ENCODE measurements at regions not wholly inside any gene's neighbourhood (a gene's known extent, or its start where the extent isn't known, plus 50 kb on each side); places are given as distances from the start of the nearest gene placed in this dataset.

DNA sequence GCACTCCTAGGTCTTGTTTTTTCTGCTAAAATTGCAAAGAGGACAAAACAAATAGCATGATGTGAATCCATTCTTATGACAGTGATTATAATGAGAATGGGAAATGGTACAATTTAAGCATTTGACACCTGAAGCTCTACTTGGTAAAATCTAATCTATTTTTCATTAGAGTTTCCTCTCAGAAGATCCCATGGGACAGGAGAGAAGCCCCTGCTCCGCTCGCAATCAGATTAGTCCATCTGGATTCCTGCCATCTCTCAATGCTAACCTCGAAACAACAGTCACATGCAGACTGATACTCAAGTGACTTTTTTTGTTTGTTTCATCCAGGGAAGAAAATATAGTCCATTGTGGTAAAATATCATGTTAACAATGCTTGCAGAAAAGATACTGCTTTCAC is 107.4 kb upstream of the TOM1L1 start:
- H3K4me3 ChIP-seq (ENCODE audit: extremely low read depth in 1 of 4, insufficient read depth in 2 of 4, low read depth in 3 of 4, low read length in 4 of 4): no peak overlapping the region
- H4K20me1 ChIP-seq (replicated peaks in 1 of 2; ENCODE audit: control insufficient read depth in 1 of 2, insufficient read depth in 2 of 2, low read length in 2 of 2): no peaks in the 10 kb centered on the region
- H2AFZ ChIP-seq (ENCODE audit: low read length): no peak overlapping the region
- no peak overlapping the region for H3K18ac ChIP-seq (ENCODE audit: extremely low read depth, low read length)
- H3K4me2 ChIP-seq (ENCODE audit: insufficient read depth in 1 of 2, low read depth in 2 of 2, low read length in 2 of 2): no peak overlapping the region
- no peaks in the 10 kb centered on the region for H3K27me3 ChIP-seq (replicated peaks in 1 of 4; ENCODE audit: control insufficient read depth in 3 of 4, extremely low read depth in 1 of 4, insufficient read depth in 3 of 4, low read length in 3 of 4)
- ChIA-PET POLR2A (ENCODE audit: partially characterized antibody) (no interaction called here), CTCF (ENCODE audit: partially characterized antibody) (interaction anchor here (1.8 kb wide), 1 partner anchor 39 kb away, joined by 4 read pairs; no protein-coding TSS in a partner anchor)
- H3K14ac ChIP-seq (ENCODE audit: insufficient read length): no peak overlapping the region
- H2BK12ac ChIP-seq (ENCODE audit: low read depth, low read length): no peak overlapping the region
- DNase-seq (ENCODE audit: low read depth in 1 of 2, low spot score in 2 of 2) (no peak), FAIRE-seq (no peak)
- TF ChIP-seq TEAD4 (IDR thresholded peaks at IDR 0.05; ENCODE audit: low read depth, low read length) (no peak), HDAC2 (IDR thresholded peaks at IDR 0.05; ENCODE audit: borderline replicate concordance in 1 of 2, low read depth in 2 of 2, low read length in 2 of 2) (no peak), RXRA (IDR thresholded peaks at IDR 0.05; ENCODE audit: insufficient read depth, low read depth, low read length) (no peak), KDM4A (IDR thresholded peaks at IDR 0.05; ENCODE audit: low read depth, low read length, severe bottlenecking) (no peak), KDM1A (IDR thresholded peaks at IDR 0.05; ENCODE audit: borderline replicate concordance, low read length) (no peak), TAF1 (IDR thresholded peaks at IDR 0.05; ENCODE audit: low read depth, low read length) (no peak), SP2 (IDR thresholded peaks at IDR 0.05; ENCODE audit: low read length) (no peak), NRF1 (IDR thresholded peaks at IDR 0.05; ENCODE audit: low read depth, low read length) (no peak), GABPA (IDR thresholded peaks at IDR 0.05; ENCODE audit: borderline replicate concordance, insufficient read depth, low read length) (no peak)
- TF ChIP-seq, protein P1, sequence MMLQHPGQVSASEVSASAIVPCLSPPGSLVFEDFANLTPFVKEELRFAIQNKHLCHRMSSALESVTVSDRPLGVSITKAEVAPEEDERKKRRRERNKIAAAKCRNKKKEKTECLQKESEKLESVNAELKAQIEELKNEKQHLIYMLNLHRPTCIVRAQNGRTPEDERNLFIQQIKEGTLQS (IDR thresholded peaks at IDR 0.05; ENCODE audit: insufficient read depth, low read depth, low read length): no peak
- no peak overlapping the region for H2AK5ac ChIP-seq (ENCODE audit: low read depth, low read length)
- no peak overlapping the region for H3K27ac ChIP-seq (ENCODE audit: low read depth, low read length)
- H3K36me3 ChIP-seq (ENCODE audit: control insufficient read depth in 2 of 4, insufficient read depth in 4 of 4, low read length in 3 of 4): no peaks in the 10 kb centered on the region
- H3K9ac ChIP-seq (replicated peaks in 1 of 4; ENCODE audit: extremely low read depth in 1 of 4, low read depth in 3 of 4, low read length in 3 of 4): no peak overlapping the region
- no peak overlapping the region for H2BK15ac ChIP-seq (ENCODE audit: low read length)
- H3K4ac ChIP-seq (replicated peaks; ENCODE audit: insufficient read length, low read depth, low read length): no peak overlapping the region
- no peak overlapping the region for H4K5ac ChIP-seq (ENCODE audit: insufficient read length, low read depth, low read length)
- H3K79me1 ChIP-seq (ENCODE audit: low read depth, low read length): no peaks in the 10 kb centered on the region
- H3K23ac ChIP-seq (ENCODE audit: insufficient read length): no peak overlapping the region
- WGBS, 2 experiments (ENCODE audit: extremely low coverage in 1 of 2, insufficient coverage in 1 of 2, insufficient read length in 1 of 2, insufficient replicate concordance in 2 of 2, low coverage in 1 of 2, low lambda C conversion rate in 2 of 2, missing lambda C conversion rate in 1 of 2): 95% methylated on average over 3 of the region's 3 CpGs; no CpG with 5 or more reads in 1 of the 2 experiments
- H3K79me2 ChIP-seq (ENCODE audit: control insufficient read depth in 1 of 2, insufficient read depth in 2 of 2, low read length in 2 of 2): no peaks in the 10 kb centered on the region
- no peaks in the 10 kb centered on the region for H3K4me1 ChIP-seq (replicated peaks in 1 of 4; ENCODE audit: control insufficient read depth in 3 of 4, insufficient read depth in 4 of 4, low read length in 3 of 4)
- no peaks in the 10 kb centered on the region for H3K9me3 ChIP-seq (ENCODE audit: insufficient read depth in 2 of 2, low read depth in 1 of 2, low read length in 1 of 2)
- no peaks in the 10 kb centered on the region for H3K23me2 ChIP-seq (ENCODE audit: low read depth, low read length)
- H2BK120ac ChIP-seq (replicated peaks; ENCODE audit: low read depth, low read length): no peak overlapping the region
- H2BK20ac ChIP-seq (ENCODE audit: low read length): no peak overlapping the region
- H2BK5ac ChIP-seq (ENCODE audit: low read depth, low read length): no peak overlapping the region
- no peak overlapping the region for H3K56ac ChIP-seq (replicated peaks; ENCODE audit: insufficient read length, low read depth, low read length)
- H4K91ac ChIP-seq (replicated peaks; ENCODE audit: insufficient read length, low read length): no peak overlapping the region
- H4K8ac ChIP-seq (ENCODE audit: extremely low read depth, insufficient read depth, low read length): no peak overlapping the region
